Gastrocnemius medialis (tissue), 4 donors: ENCODE measurements at regions not wholly inside any gene's neighbourhood (a gene's known extent, or its start where the extent isn't known, plus 50 kb on each side); places are given as distances from the start of the nearest gene placed in this dataset.

Experiments
- POLR2A ChIP-seq, 2 donors: fragments of 450-650 bp; IDR thresholded peaks; one replicate each; pipeline ENCODE4 v1.6.1; 2017; ENCODE audit warnings: antibody characterized with exemption in 2 of 2, mild to moderate bottlenecking in 2 of 2, moderate library complexity in 2 of 2
- TF ChIP-seq, protein P1 (sequence below), 5 experiments: fragments of 450-650 bp in 3 of 5; fragments of 200-600 bp in 2 of 5; sonication (generic) in 2 of 5; IDR thresholded peaks in 4 of 5; conservative IDR thresholded peaks in 1 of 5; 1 replicate in 4 of 5; 2 replicates in 1 of 5; pipeline ENCODE4 v1.5.1; 2016 to 2019; ENCODE audit warnings: antibody characterized with exemption in 5 of 5, mild to moderate bottlenecking in 3 of 5, moderate library complexity in 3 of 5

DNA sequence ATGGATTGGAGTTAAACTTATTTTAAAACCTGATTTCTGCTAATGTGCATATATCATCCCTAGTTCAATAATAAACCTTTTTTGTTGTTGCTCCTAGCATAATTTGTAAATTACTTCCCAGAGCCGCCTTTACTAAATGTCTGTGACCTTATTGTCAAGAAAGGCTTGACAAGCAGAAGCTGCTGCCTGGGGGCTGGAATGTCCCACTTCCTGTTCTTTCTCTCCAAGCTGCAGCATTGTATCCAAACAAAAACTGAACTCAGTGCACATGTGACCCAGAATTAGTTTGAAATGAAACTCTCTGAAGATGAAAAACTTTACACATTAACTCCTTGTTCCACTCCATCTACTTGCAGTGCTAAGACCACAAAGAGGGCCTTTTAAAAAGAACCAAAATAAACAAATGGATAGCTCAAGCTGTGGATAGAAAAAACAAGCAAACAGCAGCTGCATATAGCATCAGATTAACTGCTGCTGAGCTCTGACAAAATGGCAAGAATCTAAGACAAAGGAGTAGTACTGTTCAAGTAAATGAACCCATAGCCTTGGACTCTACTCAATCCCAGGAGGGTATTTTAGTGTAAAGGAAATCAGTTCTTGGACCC, 99.8 kb upstream of the NEUROD1 start:
- TF ChIP-seq, protein P1, sequence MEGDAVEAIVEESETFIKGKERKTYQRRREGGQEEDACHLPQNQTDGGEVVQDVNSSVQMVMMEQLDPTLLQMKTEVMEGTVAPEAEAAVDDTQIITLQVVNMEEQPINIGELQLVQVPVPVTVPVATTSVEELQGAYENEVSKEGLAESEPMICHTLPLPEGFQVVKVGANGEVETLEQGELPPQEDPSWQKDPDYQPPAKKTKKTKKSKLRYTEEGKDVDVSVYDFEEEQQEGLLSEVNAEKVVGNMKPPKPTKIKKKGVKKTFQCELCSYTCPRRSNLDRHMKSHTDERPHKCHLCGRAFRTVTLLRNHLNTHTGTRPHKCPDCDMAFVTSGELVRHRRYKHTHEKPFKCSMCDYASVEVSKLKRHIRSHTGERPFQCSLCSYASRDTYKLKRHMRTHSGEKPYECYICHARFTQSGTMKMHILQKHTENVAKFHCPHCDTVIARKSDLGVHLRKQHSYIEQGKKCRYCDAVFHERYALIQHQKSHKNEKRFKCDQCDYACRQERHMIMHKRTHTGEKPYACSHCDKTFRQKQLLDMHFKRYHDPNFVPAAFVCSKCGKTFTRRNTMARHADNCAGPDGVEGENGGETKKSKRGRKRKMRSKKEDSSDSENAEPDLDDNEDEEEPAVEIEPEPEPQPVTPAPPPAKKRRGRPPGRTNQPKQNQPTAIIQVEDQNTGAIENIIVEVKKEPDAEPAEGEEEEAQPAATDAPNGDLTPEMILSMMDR (IDR thresholded peaks at IDR 0.05 in 4 of 5, conservative IDR thresholded peaks at IDR 0.05 in 1 of 5), result no peak
- TF ChIP-seq POLR2A (IDR thresholded peaks at IDR 0.05), result no peak
